ENCODE measurements at regions not wholly inside any gene's neighbourhood (a gene's known extent, or its start where the extent isn't known, plus 50 kb on each side); places are given as distances from the start of the nearest gene placed in this dataset.

GRCh38 chr4:180794333-180794732 lies 1448.9 kb upstream of the TENM3 start:
- WGBS, 2 donors: 81 to 85% methylated on average over 2 of the region's 2 CpGs
- TF ChIP-seq CTCF (IDR thresholded peaks at IDR 0.05) (no peak), POLR2A (IDR thresholded peaks at IDR 0.05) (no peak)
- intact Hi-C loops (cut with DNase I; ENCODE audit: low total_unique reads): no loop called here

GRCh38 chr4:180798036-180798577 lies 1445.1 kb upstream of the TENM3 start:
- no peaks in the 10 kb centered on the region for H3K9me3 ChIP-seq
- intact Hi-C loops (cut with DNase I; ENCODE audit: low total_unique reads): no loop called here
- TF ChIP-seq POLR2A (IDR thresholded peaks at IDR 0.05) (no peak), CTCF (IDR thresholded peaks at IDR 0.05) (no peak)
- no peaks in the 10 kb centered on the region for H3K4me1 ChIP-seq
- no peak for DNase-seq
- H3K4me3 ChIP-seq: no peak overlapping the region
- WGBS, 2 donors: 47 to 55% methylated on average over 4 of the region's 4 CpGs
- no peak overlapping the region for H3K27ac ChIP-seq
- no peaks in the 10 kb centered on the region for H3K27me3 ChIP-seq
- no peaks in the 10 kb centered on the region for H3K36me3 ChIP-seq (ENCODE audit: low read depth, missing control alignments)

More at GRCh38 chr4:180794333-180794732, 1448.9 kb upstream of the TENM3 start:
- H3K36me3 ChIP-seq (ENCODE audit: low read depth, missing control alignments): no peaks in the 10 kb centered on the region
- no peaks in the 10 kb centered on the region for H3K27me3 ChIP-seq
- H3K27ac ChIP-seq: no peak overlapping the region
- H3K9me3 ChIP-seq: no peaks in the 10 kb centered on the region
- H3K4me1 ChIP-seq: no peaks in the 10 kb centered on the region
- H3K4me3 ChIP-seq: no peak overlapping the region
- no peak for DNase-seq

- no peak for DNase-seq
- Histone ChIP-seq H3K36me3 (ENCODE audit: low read depth, missing control alignments) (no peaks in the 10 kb centered on the region), H3K9me3 (no peaks in the 10 kb centered on the region), H3K4me1 (no peaks in the 10 kb centered on the region), H3K27me3 (no peaks in the 10 kb centered on the region), H3K27ac (no peak overlapping the region), H3K4me3 (no peak overlapping the region)
- intact Hi-C loops (cut with DNase I; ENCODE audit: low total_unique reads): no loop called here
- 78 to 83% methylated on average over 5 of the region's 5 CpGs for WGBS, 2 donors
- TF ChIP-seq CTCF (IDR thresholded peaks at IDR 0.05): no peak
- TF ChIP-seq POLR2A (IDR thresholded peaks at IDR 0.05): no peak
Observed at GRCh38 chr4:180799798-180800197, 1443.4 kb upstream of the TENM3 start.

- TF ChIP-seq CTCF (IDR thresholded peaks at IDR 0.05) (no peak), POLR2A (IDR thresholded peaks at IDR 0.05) (no peak)
- WGBS, 2 donors: 78 to 86% methylated on average over 4 of the region's 4 CpGs
- intact Hi-C loops (cut with DNase I; ENCODE audit: low total_unique reads): no loop called here
- DNase-seq: no peak
- no peak overlapping the region for H3K27ac ChIP-seq
- no peaks in the 10 kb centered on the region for H3K4me1 ChIP-seq
- H3K4me3 ChIP-seq: no peak overlapping the region
- no peaks in the 10 kb centered on the region for H3K27me3 ChIP-seq
- H3K36me3 ChIP-seq (ENCODE audit: low read depth, missing control alignments): no peaks in the 10 kb centered on the region
- H3K9me3 ChIP-seq: no peaks in the 10 kb centered on the region
Observed at GRCh38 chr4:180805101-180805500, 1438.1 kb upstream of the TENM3 start.

- no peaks in the 10 kb centered on the region for H3K27me3 ChIP-seq
- no peaks in the 10 kb centered on the region for H3K9me3 ChIP-seq
- intact Hi-C loops (cut with DNase I; ENCODE audit: low total_unique reads): no loop called here
- DNase-seq: no peak
- 60 to 68% methylated on average over 2 of the region's 2 CpGs for WGBS, 2 donors
- H3K27ac ChIP-seq: no peak overlapping the region
- no peaks in the 10 kb centered on the region for H3K4me1 ChIP-seq
- H3K4me3 ChIP-seq: no peak overlapping the region
- H3K36me3 ChIP-seq (ENCODE audit: low read depth, missing control alignments): no peaks in the 10 kb centered on the region
- no peak for TF ChIP-seq POLR2A (IDR thresholded peaks at IDR 0.05)
- TF ChIP-seq CTCF (IDR thresholded peaks at IDR 0.05): no peak
Observed at GRCh38 chr4:180808862-180809261, 1434.3 kb upstream of the TENM3 start.
